Ishikawa (cell line): ENCODE measurements at regions not wholly inside any gene's neighbourhood (a gene's known extent, or its start where the extent isn't known, plus 50 kb on each side); places are given as distances from the start of the nearest gene placed in this dataset.

Experiments
- CEBPB ChIP-seq: IDR thresholded peaks from 2 replicates; pipeline ENCODE4 v1.6.1; 2012
- CREB1 ChIP-seq: IDR thresholded peaks from 2 replicates; pipeline ENCODE4 v1.6.1; 2012; ENCODE audit warnings: low read depth
- EGR1 ChIP-seq: IDR thresholded peaks from 2 replicates; pipeline ENCODE4 v1.6.1; 2012
- EP300 ChIP-seq: IDR thresholded peaks from 2 replicates; pipeline ENCODE4 v1.6.1; 2012; ENCODE audit warnings: borderline replicate concordance
- FOXM1 ChIP-seq: IDR thresholded peaks from 2 replicates; pipeline ENCODE4 v1.6.1; 2012; ENCODE audit warnings: low read depth, borderline replicate concordance
- NFIC ChIP-seq: IDR thresholded peaks from 2 replicates; pipeline ENCODE4 v1.6.1; 2012
- RAD21 ChIP-seq: IDR thresholded peaks from 2 replicates; pipeline ENCODE4 v1.6.1; 2012; ENCODE audit warnings: low read depth
- TAF1 ChIP-seq: IDR thresholded peaks from 2 replicates; pipeline ENCODE4 v1.6.1; 2012; ENCODE audit warnings: low read depth, mild to moderate bottlenecking
- TCF12 ChIP-seq: IDR thresholded peaks from 2 replicates; pipeline ENCODE4 v1.6.1; 2012; ENCODE audit warnings: low read depth
- TEAD4 ChIP-seq: IDR thresholded peaks from 2 replicates; pipeline ENCODE4 v1.6.1; 2012
- YY1 ChIP-seq: IDR thresholded peaks from 2 replicates; pipeline ENCODE4 v1.6.1; 2012; ENCODE audit warnings: low read depth
- ZBTB7A ChIP-seq: IDR thresholded peaks from 2 replicates; pipeline ENCODE4 v1.6.1; 2012; ENCODE audit warnings: low read depth
- TF ChIP-seq, protein P1 (sequence below): IDR thresholded peaks from 2 replicates; pipeline ENCODE4 v1.6.1; 2012
- TF ChIP-seq, protein P2 (sequence below): IDR thresholded peaks from 2 replicates; pipeline ENCODE4 v1.6.1; 2012; ENCODE audit warnings: low read depth, mild to moderate bottlenecking
- TF ChIP-seq, protein P3 (sequence below): IDR thresholded peaks from 2 replicates; pipeline ENCODE4 v1.6.1; 2012

DNA sequence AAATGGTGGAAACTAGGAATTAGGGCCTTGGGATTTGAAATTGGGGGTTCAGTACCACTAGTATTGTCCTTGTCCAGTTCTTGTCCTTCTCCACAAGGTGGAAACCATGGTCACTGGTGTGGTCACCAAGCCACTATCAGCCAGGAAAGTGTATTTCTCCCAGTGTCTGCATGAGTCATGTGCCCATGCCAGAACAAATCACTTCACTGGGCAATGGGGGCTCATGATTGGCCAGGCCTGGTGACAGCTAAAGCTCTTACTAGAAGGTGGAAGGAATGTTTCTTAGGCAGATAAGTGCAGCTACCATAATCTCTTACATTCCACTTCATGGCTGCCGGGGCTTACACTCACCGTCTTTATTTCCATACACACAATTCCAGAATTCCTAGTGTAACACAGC, 124.8 kb upstream of the TACR1 start:
- no peak for TF ChIP-seq NFIC
- TF ChIP-seq ZBTB7A: no peak
- no peak for TF ChIP-seq EGR1
- TF ChIP-seq, protein P1, sequence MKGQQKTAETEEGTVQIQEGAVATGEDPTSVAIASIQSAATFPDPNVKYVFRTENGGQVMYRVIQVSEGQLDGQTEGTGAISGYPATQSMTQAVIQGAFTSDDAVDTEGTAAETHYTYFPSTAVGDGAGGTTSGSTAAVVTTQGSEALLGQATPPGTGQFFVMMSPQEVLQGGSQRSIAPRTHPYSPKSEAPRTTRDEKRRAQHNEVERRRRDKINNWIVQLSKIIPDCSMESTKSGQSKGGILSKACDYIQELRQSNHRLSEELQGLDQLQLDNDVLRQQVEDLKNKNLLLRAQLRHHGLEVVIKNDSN: no peak
- TF ChIP-seq RAD21: no peak
- no peak for TF ChIP-seq CEBPB

DNA sequence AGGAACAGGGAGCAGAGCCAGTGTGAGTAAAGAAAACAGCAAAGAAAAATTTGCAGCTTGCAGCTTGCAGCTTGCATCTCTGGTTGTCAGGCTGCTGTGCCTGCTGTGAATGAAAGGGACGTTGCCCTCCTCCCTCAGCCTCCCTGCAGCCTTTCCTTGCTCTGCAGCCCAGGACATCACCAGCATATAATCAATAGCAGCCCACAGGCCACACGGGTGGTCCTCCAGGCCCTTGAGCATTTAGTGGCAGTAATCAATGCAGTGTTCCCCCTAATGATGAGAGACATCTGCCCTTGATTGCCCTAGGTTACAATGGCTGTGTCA, 122.2 kb upstream of the TACR1 start:
- TF ChIP-seq, protein P2, sequence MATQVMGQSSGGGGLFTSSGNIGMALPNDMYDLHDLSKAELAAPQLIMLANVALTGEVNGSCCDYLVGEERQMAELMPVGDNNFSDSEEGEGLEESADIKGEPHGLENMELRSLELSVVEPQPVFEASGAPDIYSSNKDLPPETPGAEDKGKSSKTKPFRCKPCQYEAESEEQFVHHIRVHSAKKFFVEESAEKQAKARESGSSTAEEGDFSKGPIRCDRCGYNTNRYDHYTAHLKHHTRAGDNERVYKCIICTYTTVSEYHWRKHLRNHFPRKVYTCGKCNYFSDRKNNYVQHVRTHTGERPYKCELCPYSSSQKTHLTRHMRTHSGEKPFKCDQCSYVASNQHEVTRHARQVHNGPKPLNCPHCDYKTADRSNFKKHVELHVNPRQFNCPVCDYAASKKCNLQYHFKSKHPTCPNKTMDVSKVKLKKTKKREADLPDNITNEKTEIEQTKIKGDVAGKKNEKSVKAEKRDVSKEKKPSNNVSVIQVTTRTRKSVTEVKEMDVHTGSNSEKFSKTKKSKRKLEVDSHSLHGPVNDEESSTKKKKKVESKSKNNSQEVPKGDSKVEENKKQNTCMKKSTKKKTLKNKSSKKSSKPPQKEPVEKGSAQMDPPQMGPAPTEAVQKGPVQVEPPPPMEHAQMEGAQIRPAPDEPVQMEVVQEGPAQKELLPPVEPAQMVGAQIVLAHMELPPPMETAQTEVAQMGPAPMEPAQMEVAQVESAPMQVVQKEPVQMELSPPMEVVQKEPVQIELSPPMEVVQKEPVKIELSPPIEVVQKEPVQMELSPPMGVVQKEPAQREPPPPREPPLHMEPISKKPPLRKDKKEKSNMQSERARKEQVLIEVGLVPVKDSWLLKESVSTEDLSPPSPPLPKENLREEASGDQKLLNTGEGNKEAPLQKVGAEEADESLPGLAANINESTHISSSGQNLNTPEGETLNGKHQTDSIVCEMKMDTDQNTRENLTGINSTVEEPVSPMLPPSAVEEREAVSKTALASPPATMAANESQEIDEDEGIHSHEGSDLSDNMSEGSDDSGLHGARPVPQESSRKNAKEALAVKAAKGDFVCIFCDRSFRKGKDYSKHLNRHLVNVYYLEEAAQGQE: no peak
- TF ChIP-seq TCF12 (no peak), CREB1 (no peak), CEBPB (no peak), YY1 (no peak), TAF1 (no peak), EP300 (no peak), ZBTB7A (no peak), FOXM1 (no peak), EGR1 (no peak), TEAD4 (no peak), RAD21 (no peak), NFIC (no peak)
- TF ChIP-seq, protein P3, sequence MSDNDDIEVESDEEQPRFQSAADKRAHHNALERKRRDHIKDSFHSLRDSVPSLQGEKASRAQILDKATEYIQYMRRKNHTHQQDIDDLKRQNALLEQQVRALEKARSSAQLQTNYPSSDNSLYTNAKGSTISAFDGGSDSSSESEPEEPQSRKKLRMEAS: no peak
- TF ChIP-seq, protein P1: no peak

DNA sequence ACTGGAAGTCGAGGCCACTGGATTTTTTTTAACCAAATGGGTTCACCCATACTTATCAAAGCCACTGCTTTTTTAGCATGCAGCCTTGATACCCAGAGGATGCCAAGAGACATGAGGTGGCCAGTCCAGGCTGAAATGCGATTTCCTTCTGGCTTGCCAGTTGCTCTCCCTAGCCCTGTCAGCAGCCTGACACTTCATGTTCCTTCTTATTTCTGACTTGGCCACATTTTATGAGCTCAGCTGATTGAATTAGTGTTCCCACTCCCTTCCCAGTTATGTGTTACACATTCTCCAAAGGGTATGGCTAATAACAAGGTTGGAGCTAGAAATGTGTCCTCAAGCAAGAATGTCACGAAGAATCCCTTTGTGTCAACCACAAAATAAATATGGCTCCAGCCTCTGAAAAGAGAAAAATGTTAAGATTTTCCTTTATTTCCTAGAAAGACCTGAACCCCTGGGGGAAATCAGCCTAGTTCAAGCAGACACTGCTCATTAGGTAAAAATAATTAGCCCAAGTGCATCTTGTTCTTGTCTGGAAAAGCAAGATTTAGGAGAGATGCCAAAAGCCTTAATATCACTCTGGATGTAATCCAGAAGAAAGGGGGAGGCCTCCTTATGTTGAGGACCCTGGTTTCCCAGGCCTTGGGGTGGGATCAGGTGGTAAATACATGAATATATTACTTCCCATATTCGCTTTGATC, 121.7 kb upstream of the TACR1 start:
- TF ChIP-seq YY1: no peak
- no peak for TF ChIP-seq ZBTB7A
- no peak for TF ChIP-seq NFIC
- TF ChIP-seq, protein P2: no peak
- no peak for TF ChIP-seq RAD21
- TF ChIP-seq CREB1: no peak
- TF ChIP-seq FOXM1: no peak
- no peak for TF ChIP-seq EGR1
- TF ChIP-seq, protein P3: no peak
- TF ChIP-seq TEAD4: no peak
- no peak for TF ChIP-seq TCF12
- no peak for TF ChIP-seq EP300
- TF ChIP-seq, protein P1: no peak
- TF ChIP-seq CEBPB: no peak

DNA sequence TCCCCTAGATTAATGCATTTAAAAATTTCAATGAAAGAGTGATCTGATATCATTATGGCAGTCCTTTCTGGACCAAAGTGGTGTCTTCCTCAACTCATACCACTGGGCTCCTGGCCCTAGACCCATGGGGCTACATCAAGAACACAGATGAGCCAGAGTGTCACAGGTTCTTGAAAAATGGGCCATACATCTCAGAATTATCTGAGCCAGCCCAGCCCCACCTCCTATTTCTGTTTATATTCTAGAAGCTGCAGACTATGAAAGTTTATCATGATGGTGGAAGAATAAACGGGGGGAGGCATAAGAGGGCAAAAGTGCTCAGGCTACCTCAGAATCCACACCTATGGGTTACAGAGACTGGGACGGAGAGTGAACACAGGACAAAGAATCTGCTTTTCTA, 120.6 kb upstream of the TACR1 start:
- TF ChIP-seq TCF12 (no peak), ZBTB7A (no peak), RAD21 (no peak), YY1 (no peak), FOXM1 (no peak), CEBPB (no peak), TAF1 (no peak), EGR1 (no peak), NFIC (no peak)
- TF ChIP-seq, protein P2: no peak
- TF ChIP-seq, protein P3: no peak
- TF ChIP-seq, protein P1: no peak
